HG03280 (cell line): ENCODE measurements at regions not wholly inside any gene's neighbourhood (a gene's known extent, or its start where the extent isn't known, plus 50 kb on each side); places are given as distances from the start of the nearest gene placed in this dataset.

ENCODE experiments used
- ATAC-seq: cut with Tn5 transposase; IDR thresholded peaks from one replicate; pipeline ENCODE4 v1.9.1; 2021; ENCODE audit warnings: mild to moderate bottlenecking, moderate library complexity; ENCODE audit not compliant: unreplicated experiment

DNA sequence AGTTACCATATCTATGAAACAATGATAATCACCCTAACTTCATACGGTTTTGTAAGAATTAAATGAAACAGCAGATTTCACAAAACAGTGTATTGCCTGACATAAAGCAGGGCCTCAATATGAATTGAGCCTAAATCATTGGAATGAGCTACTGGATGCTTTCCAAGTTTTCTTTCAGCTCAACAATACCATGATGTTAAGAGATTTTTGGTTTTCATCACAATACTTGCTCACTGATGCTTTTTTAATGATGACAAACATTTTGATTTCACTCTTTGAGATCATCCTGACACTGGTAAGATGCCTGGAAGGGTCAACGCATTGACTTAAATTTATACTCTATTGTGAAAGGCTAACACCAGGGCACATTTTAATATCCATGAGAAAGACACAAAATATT is 377.5 kb downstream of the ZNF521 start:
- ATAC-seq, result no peak

DNA sequence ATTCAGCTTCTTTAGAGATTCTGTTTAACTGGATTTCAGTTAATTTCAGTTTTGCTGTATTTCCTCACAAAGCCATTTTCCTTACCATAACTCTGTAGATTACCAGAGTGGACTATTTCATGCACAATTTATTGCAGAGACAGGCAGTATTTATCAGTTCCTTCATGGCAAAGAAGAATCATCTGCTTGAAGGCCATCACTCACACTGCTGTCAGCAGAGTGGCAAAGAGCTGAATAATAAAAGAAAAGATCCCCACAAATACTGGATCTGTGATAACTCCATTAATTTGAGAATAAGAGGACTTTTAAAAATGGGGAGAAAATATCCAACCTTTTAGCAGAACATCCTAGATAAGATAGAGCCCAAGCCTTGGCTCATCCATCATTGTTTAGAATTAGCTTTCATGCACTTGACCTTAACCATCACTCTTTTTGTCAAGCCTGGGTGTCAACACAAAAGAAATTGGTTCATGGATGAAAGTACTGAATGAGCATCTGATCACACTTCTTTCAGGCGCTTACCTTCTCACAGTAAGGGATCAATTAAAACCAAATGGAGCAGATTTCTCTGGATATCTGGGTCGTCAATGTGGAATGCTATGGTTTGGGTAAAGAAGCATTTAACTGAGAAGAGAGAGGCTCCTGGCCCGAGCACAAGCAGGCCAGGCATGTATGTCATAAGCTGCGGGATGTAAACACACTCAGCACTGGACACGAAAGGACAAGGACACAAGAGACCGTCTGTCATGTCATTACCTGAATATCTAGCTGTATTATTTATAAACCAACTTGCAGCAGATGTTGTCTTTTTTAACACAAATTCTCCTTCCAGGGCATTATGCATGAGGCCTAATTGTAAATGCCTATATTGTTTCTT is 376.2 kb downstream of the ZNF521 start:
- no peak for ATAC-seq

- no peak for ATAC-seq
Observed at GRCh38 chr18:24976502-24976901, 375.5 kb downstream of the ZNF521 start.

- no peak for ATAC-seq
Observed at GRCh38 chr18:24979235-24979634, 372.7 kb downstream of the ZNF521 start.

- no peak for ATAC-seq
Observed at GRCh38 chr18:24982831-24983230, 369.1 kb downstream of the ZNF521 start.

DNA sequence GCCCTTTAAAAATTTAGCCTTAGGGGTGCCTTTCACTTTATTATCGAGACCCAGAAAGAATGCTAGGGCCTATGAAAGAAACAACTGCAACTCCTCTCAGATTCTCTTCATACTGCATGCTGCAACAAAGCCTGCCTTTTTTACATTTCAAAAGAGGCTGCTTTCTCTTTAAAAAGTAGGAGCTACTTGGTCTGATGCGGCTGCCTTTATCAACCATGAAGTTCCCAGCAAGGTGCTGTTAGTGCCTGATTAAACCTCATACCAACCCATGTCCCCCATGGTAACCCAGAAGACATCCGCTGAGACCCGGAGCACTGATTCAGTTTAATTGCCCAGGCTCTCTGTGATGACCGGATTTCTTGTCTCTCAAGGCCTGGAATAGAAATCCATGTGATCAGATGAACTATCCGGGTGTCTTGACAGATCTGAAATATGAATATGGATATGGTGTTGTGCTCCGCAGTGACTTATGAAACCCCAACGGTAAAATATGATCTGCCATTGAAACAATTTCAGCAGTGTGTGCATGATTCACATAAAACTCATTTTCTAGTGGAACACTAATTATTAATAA is 368.3 kb downstream of the ZNF521 start:
- no peak for ATAC-seq

- no peak for ATAC-seq
Observed at GRCh38 chr18:24985586-24985985, 366.4 kb downstream of the ZNF521 start.

- ATAC-seq, result no peak
Observed at GRCh38 chr18:24986666-24987302, 365.2 kb downstream of the ZNF521 start.

DNA sequence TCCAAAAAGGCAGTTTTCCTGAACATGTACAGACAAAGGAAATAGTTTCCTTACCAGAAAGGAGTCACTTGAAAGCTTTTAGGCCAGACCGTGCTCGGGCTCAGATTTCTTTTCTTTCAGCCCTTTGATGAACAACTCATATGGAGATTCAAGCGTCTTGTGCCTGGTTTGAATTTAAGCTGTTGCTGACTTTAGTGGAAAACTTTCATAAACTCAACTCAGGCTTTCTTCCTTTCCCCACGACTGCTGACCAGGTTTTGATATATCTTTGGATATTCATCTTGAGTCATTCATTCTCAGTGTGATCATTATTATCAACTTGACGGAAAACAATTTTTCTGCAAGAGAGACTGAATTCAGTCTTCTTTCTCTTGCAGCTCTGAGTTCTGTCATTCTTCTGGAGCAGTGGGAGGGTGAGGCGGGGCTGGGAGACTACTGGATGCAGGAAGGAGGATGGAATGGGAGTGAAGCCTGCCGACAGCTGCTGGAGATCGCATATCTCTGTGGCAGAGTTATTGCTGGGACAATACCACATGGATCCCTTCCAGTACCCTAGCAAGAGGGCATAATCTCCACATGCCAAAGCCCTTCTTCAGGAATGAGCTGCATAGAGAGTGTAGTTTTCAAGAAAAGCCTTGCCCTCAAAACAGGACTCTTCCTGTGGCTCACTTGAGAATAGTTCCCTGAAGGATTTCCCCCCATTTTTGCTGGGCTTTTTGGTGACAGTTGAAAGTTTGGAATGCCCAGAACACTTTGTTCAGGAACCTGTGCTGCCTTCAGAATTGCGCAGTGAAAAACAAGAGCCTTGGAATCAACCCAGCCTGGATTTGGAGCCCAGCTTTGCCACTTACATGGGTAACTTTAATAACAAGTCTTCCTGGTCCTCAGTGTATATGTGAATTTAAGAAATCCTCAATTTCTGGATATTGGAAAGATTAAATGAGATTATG is 364.4 kb downstream of the ZNF521 start:
- ATAC-seq, result no peak

DNA sequence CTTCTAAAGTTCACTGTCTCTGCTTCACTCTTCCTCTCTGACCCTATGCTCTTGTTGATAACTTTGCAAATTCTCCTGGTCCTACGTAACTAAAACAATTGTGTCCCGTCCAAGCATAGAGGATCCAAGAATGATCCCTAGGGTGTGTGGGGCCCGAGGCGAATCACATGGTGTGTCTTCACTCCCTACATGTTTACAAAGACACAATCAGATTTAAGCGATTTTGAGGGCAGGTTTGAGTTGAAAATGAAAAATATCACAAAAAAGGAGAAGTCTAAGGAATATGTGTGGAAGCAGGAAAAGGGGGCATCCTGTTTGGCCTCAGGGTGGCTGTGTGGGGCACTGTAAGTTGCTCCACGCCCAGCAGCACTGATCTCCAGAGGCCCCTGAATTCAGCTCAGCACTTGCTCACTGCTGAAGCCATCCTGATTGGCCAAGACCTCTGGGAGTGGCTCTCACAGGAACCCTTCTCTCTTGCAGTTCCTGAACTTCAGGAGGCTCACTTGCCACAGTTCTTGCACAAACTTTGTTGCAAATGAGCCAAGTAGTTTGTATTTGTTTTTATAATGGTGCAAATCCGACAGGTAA is 363.6 kb downstream of the ZNF521 start:
- ATAC-seq, result no peak

DNA sequence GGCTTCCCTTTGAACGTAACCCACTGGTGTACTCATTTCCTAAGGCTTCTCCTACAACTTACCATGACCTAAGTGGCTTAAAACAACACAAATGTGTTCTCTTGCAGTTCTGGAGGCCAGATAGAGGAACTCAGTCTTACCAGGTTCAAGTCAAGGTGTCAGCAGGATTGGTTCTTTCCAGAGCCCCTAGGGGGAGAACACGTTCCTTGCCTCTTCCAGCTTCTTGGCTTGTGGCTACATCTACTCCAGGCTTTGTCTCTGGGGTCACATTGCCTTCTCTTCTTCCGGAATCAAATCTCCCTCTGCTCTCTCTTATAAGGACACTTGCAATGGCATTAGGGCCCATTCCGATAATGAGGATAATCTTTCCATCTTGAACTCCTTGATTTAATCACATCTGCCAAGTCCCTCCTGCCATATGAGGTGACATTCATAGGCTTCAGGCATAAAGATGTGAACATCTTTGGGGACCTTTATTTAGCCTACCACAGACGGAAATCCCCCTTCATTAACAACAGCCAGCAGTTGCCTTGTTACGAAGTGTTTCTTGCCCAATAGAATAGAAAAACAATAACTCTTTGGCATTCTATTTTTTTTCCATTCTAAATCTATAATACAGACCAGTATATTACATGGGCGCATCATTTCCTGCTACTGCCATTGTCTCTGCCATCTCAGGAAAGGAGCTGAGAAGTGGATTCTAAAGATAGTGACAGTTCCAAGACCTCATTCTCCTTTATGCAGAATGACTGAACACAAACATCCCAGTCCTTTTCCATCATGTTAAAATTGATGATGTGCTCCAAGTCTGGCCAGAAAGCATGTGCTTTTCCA is 362.0 kb downstream of the ZNF521 start:
- ATAC-seq, result no peak

DNA sequence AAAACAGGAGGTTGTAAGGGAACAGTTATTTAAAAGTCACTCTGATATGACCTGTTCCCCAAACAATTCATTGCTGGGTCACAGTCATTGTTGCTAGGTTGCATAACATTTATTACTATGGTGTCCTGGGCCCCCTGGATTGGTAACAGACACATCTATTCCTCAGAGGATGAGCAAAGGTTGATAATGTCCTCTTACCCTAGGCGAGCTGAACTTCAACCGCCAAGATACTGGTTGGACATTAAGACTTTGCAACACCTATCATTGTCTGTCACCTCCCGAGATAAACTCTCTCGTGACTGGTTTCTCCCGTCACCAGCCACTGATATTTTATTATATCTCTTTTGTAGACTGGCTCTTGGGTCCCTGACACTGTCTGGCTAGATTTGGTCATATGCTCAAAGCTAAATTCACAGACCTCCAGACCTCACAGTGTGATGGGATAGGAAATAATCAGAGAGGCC is 361.3 kb downstream of the ZNF521 start:
- ATAC-seq, result no peak

DNA sequence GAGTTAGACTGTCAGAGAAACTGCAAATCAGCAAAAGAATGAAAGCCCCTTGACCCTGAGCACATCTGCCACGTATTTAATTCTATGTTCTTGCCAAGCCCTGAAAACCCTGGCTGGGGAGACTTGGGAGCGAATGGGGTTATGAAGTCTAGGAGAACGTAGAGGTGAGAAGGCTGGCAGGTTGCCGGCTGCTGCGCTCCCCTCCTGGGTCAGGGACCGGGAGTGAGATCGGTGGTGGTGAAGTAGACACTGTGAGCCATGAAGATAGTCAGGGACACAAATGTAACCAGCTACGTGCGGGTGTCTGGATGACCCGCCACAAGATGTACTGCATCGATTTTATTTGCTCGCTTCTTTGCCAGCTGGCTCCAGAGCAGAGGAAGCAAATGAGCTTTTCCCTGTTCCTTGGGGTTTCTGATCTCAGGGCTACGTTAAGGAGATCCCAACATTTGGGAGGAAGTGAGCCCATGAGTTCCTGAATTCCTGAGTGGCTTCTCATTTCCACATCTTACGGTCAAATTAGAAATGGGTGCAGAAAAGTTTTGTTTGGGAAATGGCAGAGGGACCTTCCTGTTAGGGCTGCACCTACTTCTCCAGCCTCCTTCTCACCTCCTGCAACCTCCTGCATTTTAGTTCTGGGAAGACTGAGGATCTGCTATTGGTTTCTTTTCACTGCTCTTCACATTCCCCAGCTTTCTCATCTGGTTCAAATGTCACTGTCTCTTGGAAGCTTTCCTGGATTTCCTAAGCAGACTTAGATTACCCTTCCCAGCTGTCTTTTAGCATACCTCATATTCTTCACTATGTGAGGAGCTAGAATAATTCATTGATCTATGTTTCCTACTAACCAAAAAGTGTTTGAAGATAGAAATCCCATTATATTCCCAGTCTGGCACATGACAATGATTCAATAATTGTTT is 360.6 kb downstream of the ZNF521 start:
- ATAC-seq, result no peak

- ATAC-seq, result no peak
Observed at GRCh38 chr18:24992491-24992890, 359.5 kb downstream of the ZNF521 start.

DNA sequence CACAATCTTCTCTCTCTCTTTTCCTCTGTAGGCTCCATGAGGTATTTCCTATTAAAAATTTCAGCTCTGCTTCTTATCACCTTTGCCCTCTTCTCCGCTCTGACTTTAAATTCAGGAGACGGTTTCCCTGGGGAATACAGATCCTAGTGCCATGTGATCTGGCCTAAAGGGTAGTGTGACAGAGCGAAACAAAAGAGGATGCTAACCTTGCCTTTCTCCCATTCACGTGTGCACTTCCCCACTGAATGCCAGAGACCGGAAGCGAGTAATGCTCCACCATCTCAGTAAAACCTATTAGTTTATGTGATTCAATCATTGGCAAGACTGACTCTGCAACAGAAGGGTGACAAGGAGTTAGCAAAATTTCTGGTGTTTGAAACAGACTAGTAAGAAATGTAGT is 358.3 kb downstream of the ZNF521 start:
- ATAC-seq, result no peak

DNA sequence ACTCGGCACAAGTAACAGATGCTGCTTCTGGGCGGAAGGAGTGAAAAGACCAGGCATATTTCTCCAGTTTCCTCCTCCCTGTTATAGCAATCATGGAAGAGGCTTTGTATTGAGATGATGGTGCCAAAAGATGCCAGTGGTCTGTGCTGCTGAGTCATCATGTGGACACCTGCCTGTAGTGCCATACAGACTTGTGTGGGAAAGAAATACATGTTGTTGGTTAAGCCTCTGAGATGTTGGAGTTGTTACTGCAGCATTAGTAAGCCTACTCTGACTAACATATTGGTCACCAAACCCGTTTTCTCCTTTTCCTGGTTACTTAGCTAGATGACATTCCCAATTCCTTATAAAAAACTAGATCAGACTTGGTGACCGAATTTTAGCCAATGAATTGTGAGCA is 356.9 kb downstream of the ZNF521 start:
- ATAC-seq, result no peak

DNA sequence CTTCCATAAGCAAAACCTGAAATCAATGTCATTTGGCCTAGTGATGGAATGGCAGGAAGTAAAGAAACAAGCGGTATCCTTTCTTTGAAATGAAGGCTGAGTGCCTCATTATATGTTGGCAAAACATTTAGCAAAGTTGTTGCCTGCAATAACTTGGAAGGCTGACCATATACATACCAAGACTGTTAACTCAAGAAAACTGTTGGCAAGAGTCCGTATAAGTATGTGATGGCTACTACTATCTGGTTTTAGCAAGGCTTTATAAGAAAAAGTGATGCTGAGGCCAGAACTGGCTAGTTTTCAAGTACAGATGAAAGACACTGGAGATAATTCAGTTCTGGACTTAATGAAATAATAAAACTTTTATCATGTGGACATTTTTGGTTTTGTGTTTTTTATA is 356.2 kb downstream of the ZNF521 start:
- no peak for ATAC-seq

GRCh38 chr18:24999650-25000267 is 352.2 kb downstream of the ZNF521 start:
- no peak for ATAC-seq
